ENCODE measurements at regions not wholly inside any gene's neighbourhood (a gene's known extent, or its start where the extent isn't known, plus 50 kb on each side); places are given as distances from the start of the nearest gene placed in this dataset.

GRCh38 chr17:26818736-26819135 lies 475.2 kb upstream of the WSB1 start:
- peak; percentile 23 for DNase-seq (ENCODE audit: low read depth)
- no peak overlapping the region for H3K4me3 ChIP-seq (ENCODE audit: low read length)
- no peak for TF ChIP-seq CTCF (IDR thresholded peaks at IDR 0.05; ENCODE audit: insufficient read depth, low read depth, low read length, missing control alignments)
